ENCODE measurements at regions not wholly inside any gene's neighbourhood (a gene's known extent, or its start where the extent isn't known, plus 50 kb on each side); places are given as distances from the start of the nearest gene placed in this dataset.

GRCh38 chr18:61132031-61132430 lies 201.2 kb upstream of the CDH20 start:
- no peak for TF ChIP-seq USF2 (IDR thresholded peaks at IDR 0.05; ENCODE audit: low read depth, low read length)
- no peak for TF ChIP-seq SMC3 (IDR thresholded peaks at IDR 0.05; ENCODE audit: low read depth, low read length)
- no peak for TF ChIP-seq CTCF (conservative IDR thresholded peaks at IDR 0.05; ENCODE audit: low read depth, low read length)
- TF ChIP-seq BHLHE40 (IDR thresholded peaks at IDR 0.05; ENCODE audit: low read depth, low read length), result no peak
- no peak for TF ChIP-seq MAZ (IDR thresholded peaks at IDR 0.05; ENCODE audit: borderline replicate concordance, low read depth, low read length)
- no peak for TF ChIP-seq NFE2L2 (IDR thresholded peaks at IDR 0.05; ENCODE audit: low read depth, low read length)
- no peak for TF ChIP-seq POLR2A (IDR thresholded peaks at IDR 0.05; ENCODE audit: low read depth, low read length)
- no peak for TF ChIP-seq RCOR1 (IDR thresholded peaks at IDR 0.05; ENCODE audit: insufficient replicate concordance, low read length)

Measured in IMR-90 (cell line).